Thyroid gland (tissue), 4 donors: ENCODE measurements at regions not wholly inside any gene's neighbourhood (a gene's known extent, or its start where the extent isn't known, plus 50 kb on each side); places are given as distances from the start of the nearest gene placed in this dataset.

Source experiments
- DNase-seq, 2 donors: peaks; one replicate each; pipeline ENCODE4 v3.0.0-alpha.2; 2019
- H3K27ac ChIP-seq, 3 donors: fragments of 200-600 bp; sonication (generic); 1 replicate in 2 of 3; 2 replicates in 1 of 3; pipeline ENCODE4 v1.5.1; 2016 to 2019; ENCODE audit warnings: mild to moderate bottlenecking in 1 of 3, moderate library complexity in 1 of 3
- H3K27me3 ChIP-seq: fragments of 200-600 bp; sonication (generic); one replicate; pipeline ENCODE4 v1.5.1; 2019
- H3K36me3 ChIP-seq, 2 donors: fragments of 200-600 bp; sonication (generic); one replicate each; pipeline ENCODE4 v1.5.1; 2016 to 2019
- H3K4me1 ChIP-seq, 2 donors: fragments of 200-600 bp; sonication (generic); one replicate each; pipeline ENCODE4 v1.5.1; 2017 to 2019
- H3K4me3 ChIP-seq, 3 donors: fragments of 200-600 bp; sonication (generic); replicated peaks in 1 of 3; 1 replicate in 2 of 3; 2 replicates in 1 of 3; pipeline ENCODE4 v1.5.1; 2016; ENCODE audit warnings: mild to moderate bottlenecking in 1 of 3
- H3K9me3 ChIP-seq: fragments of 200-600 bp; sonication (generic); one replicate; pipeline ENCODE4 v1.5.1; 2017
- POLR2A ChIP-seq, 2 donors: fragments of 450-650 bp; IDR thresholded peaks; one replicate each; pipeline ENCODE4 v1.6.1; 2017; ENCODE audit warnings: antibody characterized with exemption in 2 of 2, mild to moderate bottlenecking in 2 of 2, moderate library complexity in 1 of 2
- WGBS, 2 donors: methylation state at CpG; one replicate each; pipeline ENCODE4 v1.1.5; 2017; 5-methylcytosine and 5-hydroxymethylcytosine counted together
- intact Hi-C: fragments of 100-400 bp; cut with DNase I; formaldehyde crosslinking; loops from one replicate; pipeline ENCODE4 v1.15.1; 2023
- TF ChIP-seq, protein P1 (sequence below), 6 experiments: fragments of 200-600 bp in 3 of 6; fragments of 450-650 bp in 3 of 6; sonication (generic) in 3 of 6; IDR thresholded peaks; one replicate each; pipeline ENCODE4 v1.5.1; 2016 to 2019; ENCODE audit warnings: antibody characterized with exemption in 6 of 6, mild to moderate bottlenecking in 2 of 6, inconsistent platforms in 1 of 6, moderate library complexity in 1 of 6

DNA sequence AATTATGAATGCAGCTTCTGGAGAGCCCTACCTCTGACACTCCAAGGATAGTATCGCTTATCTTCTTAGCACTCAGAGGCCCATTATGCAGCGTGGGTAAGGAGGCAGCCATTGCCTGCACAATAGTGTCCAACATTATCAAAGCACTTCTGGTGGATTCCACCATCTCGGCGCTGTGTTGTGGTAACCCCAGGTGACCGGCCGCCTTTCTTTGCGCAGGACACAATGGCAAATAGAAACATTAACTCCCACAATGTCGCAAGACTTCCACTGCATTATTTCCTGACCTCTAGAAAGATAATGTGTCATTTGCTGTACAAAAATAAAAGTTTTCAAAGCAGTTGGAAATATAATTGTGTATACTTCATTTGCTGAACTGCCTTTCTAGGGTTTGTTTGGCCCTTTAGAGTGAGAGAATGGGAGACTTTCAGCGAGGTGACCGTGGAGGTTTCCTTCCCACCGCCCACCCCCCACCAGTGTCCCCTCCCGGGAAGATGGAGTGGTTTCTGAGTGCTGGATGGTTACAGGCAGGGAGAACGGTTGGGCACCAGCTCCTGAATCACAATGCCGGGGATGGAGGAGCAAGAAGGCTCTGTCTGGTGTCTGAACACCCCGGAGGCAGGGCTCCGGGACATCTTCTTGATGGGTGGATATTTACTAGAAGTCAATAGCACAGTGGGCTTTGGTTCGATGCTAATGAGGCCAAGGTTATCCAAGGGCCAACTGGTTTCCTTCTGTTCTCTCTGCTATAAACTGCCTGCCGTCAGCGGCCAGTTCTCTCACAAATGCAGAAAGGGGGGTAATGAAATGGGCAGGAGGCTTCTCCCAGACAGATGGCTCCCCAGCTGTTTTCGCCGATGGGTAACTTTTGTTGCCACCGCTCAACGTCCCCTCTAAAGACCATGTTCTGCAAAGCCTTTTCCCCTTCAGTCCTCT lies 215.4 kb upstream of the PROX1 start:
- Histone ChIP-seq H3K4me3 (no peak overlapping the region), H3K36me3 (no peaks in the 10 kb centered on the region), H3K27me3 (no peaks in the 10 kb centered on the region), H3K27ac (no peak overlapping the region), H3K9me3 (no peaks in the 10 kb centered on the region), H3K4me1 (no peaks in the 10 kb centered on the region)
- TF ChIP-seq, protein P1, sequence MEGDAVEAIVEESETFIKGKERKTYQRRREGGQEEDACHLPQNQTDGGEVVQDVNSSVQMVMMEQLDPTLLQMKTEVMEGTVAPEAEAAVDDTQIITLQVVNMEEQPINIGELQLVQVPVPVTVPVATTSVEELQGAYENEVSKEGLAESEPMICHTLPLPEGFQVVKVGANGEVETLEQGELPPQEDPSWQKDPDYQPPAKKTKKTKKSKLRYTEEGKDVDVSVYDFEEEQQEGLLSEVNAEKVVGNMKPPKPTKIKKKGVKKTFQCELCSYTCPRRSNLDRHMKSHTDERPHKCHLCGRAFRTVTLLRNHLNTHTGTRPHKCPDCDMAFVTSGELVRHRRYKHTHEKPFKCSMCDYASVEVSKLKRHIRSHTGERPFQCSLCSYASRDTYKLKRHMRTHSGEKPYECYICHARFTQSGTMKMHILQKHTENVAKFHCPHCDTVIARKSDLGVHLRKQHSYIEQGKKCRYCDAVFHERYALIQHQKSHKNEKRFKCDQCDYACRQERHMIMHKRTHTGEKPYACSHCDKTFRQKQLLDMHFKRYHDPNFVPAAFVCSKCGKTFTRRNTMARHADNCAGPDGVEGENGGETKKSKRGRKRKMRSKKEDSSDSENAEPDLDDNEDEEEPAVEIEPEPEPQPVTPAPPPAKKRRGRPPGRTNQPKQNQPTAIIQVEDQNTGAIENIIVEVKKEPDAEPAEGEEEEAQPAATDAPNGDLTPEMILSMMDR (IDR thresholded peaks at IDR 0.05), result no peak
- no peak for TF ChIP-seq POLR2A (IDR thresholded peaks at IDR 0.05)
- 78 to 81% methylated on average over 22 to 23 of the region's 23 CpGs for WGBS, 2 donors
- intact Hi-C loops, result no loop called here
- no peak for DNase-seq

DNA sequence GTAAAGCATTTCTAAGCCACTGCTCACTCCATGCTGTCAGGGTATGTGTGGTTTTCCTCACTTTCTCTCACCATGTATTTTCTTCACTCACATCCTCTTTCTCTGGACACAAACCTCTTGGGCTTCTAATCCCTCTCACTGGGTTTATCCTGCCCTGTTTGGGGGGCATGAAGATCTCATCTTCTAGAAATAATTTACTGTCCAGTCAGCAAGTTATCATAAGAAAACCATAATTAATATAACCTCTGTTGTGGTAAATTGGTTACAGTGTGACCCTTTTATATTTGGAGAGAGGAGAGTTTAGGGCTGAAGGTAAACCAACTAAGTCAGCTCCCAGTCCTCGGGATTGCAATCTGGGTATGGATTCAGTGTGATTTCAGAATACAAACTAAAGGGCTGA lies 213.8 kb upstream of the PROX1 start:
- Histone ChIP-seq H3K27me3 (no peaks in the 10 kb centered on the region), H3K4me1 (no peaks in the 10 kb centered on the region), H3K4me3 (no peak overlapping the region), H3K9me3 (no peaks in the 10 kb centered on the region), H3K27ac (no peak overlapping the region), H3K36me3 (no peaks in the 10 kb centered on the region)
- 96 to 97% methylated on average over 1 of the region's 1 CpG for WGBS, 2 donors
- no peak for DNase-seq
- intact Hi-C loops, result no loop called here
- TF ChIP-seq, protein P1 (IDR thresholded peaks at IDR 0.05), result no peak
- TF ChIP-seq POLR2A (IDR thresholded peaks at IDR 0.05), result no peak

DNA sequence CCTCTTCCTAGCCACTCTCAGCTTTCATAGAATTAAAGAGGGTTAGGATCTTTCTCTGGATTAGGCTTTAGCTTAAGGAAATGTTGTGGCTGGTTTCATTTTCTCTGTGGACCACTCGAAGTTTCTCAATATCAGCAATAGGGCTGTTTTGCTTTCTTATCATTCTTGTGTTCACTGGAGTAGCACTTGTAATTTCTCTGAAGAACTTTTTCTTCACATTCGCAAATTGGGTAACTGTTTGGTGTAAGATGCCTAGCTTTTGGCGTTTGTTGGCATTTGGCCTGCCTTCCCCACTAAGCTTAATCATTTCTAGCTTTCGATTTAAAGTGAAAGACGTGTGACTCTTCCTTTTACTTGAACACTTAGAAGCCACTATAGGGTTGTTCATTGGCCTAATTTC lies 210.8 kb upstream of the PROX1 start:
- no peak overlapping the region for H3K4me3 ChIP-seq
- H3K9me3 ChIP-seq, result no peaks in the 10 kb centered on the region
- no peaks in the 10 kb centered on the region for H3K27me3 ChIP-seq
- TF ChIP-seq, protein P1 (IDR thresholded peaks at IDR 0.05), result no peak
- no peak for TF ChIP-seq POLR2A (IDR thresholded peaks at IDR 0.05)
- WGBS, 2 donors, result 39% methylated on average over 5 of the region's 5 CpGs
- no peak overlapping the region for H3K27ac ChIP-seq
- no peaks in the 10 kb centered on the region for H3K36me3 ChIP-seq
- peak; percentile 7 to 24 for DNase-seq
- H3K4me1 ChIP-seq, result no peaks in the 10 kb centered on the region
- intact Hi-C loops, result no loop called here

DNA sequence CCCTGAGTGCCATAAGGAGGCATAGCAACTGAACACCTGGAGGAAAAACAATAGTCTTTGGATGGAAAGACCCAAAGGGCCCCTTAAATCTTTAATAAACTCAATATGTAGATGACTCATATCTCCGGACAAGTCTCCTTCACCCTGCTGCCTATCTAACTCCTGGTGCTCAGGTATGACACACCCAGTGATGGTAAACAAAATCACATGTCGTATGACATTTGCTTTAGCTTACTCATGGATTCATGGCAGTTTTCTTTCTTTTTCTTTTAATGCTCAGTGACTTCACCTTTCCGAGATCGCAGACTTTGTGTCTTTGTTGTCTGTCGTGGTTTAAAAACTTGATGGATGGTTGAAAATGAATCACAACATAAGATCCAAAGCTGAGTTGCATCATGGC lies 208.5 kb upstream of the PROX1 start:
- WGBS, 2 donors, result 93 to 94% methylated on average over 5 of the region's 5 CpGs

More for the DNA sequence above, 208.5 kb upstream of the PROX1 start:
- no peak overlapping the region for H3K4me3 ChIP-seq
- TF ChIP-seq, protein P1 (IDR thresholded peaks at IDR 0.05), result no peak
- no peak for TF ChIP-seq POLR2A (IDR thresholded peaks at IDR 0.05)
- H3K36me3 ChIP-seq, result no peaks in the 10 kb centered on the region
- intact Hi-C loops, result no loop called here
- no peak overlapping the region for H3K27ac ChIP-seq
- no peaks in the 10 kb centered on the region for H3K27me3 ChIP-seq
- no peaks in the 10 kb centered on the region for H3K4me1 ChIP-seq
- H3K9me3 ChIP-seq, result no peaks in the 10 kb centered on the region
- no peak for DNase-seq
